CD8-positive, alpha-beta memory T cell (primary cell): ENCODE measurements at regions not wholly inside any gene's neighbourhood (a gene's known extent, or its start where the extent isn't known, plus 50 kb on each side); places are given as distances from the start of the nearest gene placed in this dataset.

ENCODE experiments used
- CTCF ChIA-PET: fragments of 350-600 bp; sonication (Branson Sonifier 250); formaldehyde crosslinking; loops from one replicate; lab custom pipeline; 2021; ENCODE audit warnings: antibody characterized with exemption; lab: Charles Lee
- POLR2A ChIA-PET: fragments of 350-600 bp; sonication (Branson Sonifier 250); formaldehyde crosslinking; loops from one replicate; lab custom pipeline; 2021; ENCODE audit warnings: antibody characterized with exemption; lab: Charles Lee
- DNase-seq, 5 donors: peaks; one replicate each; pipeline versions ENCODE4 v3.0.0 to v3.0.0-alpha.2; 2020 to 2022; ENCODE audit warnings: mixed read lengths in 1 of 5
- H3K27ac ChIP-seq: one replicate; pipeline ENCODE4 v1.7.0; 2013; ENCODE audit warnings: low read depth, mild to moderate bottlenecking, low read length, moderate library complexity
- H3K27me3 ChIP-seq: 2 replicates; pipeline ENCODE4 v1.7.0; 2013; ENCODE audit warnings: low read length, mild to moderate bottlenecking; ENCODE audit not compliant: insufficient read depth, poor library complexity, severe bottlenecking
- H3K36me3 ChIP-seq: 2 replicates; pipeline ENCODE4 v1.7.0; 2013; ENCODE audit warnings: mild to moderate bottlenecking, low read length, moderate library complexity; ENCODE audit not compliant: insufficient read depth
- H3K4me1 ChIP-seq: 2 replicates; pipeline ENCODE4 v1.7.0; 2013; ENCODE audit warnings: mild to moderate bottlenecking, low read length, moderate library complexity; ENCODE audit not compliant: insufficient read depth
- H3K4me3 ChIP-seq: 2 replicates; pipeline ENCODE4 v1.7.0; 2013; ENCODE audit warnings: mild to moderate bottlenecking, low read length
- H3K9me3 ChIP-seq: 2 replicates; pipeline ENCODE4 v1.7.0; 2013; ENCODE audit warnings: mild to moderate bottlenecking, low read length
- H3K27ac Mint-ChIP-seq, 8 donors: one replicate each; pipeline ENCODE4 v1.8.0; 2020 to 2021; ENCODE audit warnings: mixed read lengths in 8 of 8, mild to moderate bottlenecking in 6 of 8, inconsistent platforms in 3 of 8, moderate library complexity in 3 of 8
- H3K27me3 Mint-ChIP-seq, 2 donors: one replicate each; pipeline ENCODE4 v1.8.0; 2020 to 2021; ENCODE audit warnings: mixed read lengths in 2 of 2, mild to moderate bottlenecking in 1 of 2, moderate library complexity in 1 of 2
- H3K36me3 Mint-ChIP-seq, 3 donors: one replicate each; pipeline ENCODE4 v1.8.0; 2020 to 2021; ENCODE audit warnings: mixed read lengths in 3 of 3, inconsistent platforms in 1 of 3, mild to moderate bottlenecking in 1 of 3
- H3K4me1 Mint-ChIP-seq, 3 donors: one replicate each; pipeline ENCODE4 v1.8.0; 2020 to 2021; ENCODE audit warnings: mixed read lengths in 3 of 3, inconsistent platforms in 1 of 3, mild to moderate bottlenecking in 1 of 3
- H3K4me3 Mint-ChIP-seq, 7 donors: one replicate each; pipeline ENCODE4 v1.8.0; 2020 to 2021; ENCODE audit warnings: mixed read lengths in 7 of 7, mild to moderate bottlenecking in 6 of 7, moderate library complexity in 4 of 7, inconsistent platforms in 2 of 7
- H3K9me3 Mint-ChIP-seq, 5 donors: one replicate each; pipeline ENCODE4 v1.8.0; 2020 to 2022; ENCODE audit warnings: mixed read lengths in 5 of 5, mild to moderate bottlenecking in 3 of 5, moderate library complexity in 2 of 5, inconsistent platforms in 1 of 5

DNA sequence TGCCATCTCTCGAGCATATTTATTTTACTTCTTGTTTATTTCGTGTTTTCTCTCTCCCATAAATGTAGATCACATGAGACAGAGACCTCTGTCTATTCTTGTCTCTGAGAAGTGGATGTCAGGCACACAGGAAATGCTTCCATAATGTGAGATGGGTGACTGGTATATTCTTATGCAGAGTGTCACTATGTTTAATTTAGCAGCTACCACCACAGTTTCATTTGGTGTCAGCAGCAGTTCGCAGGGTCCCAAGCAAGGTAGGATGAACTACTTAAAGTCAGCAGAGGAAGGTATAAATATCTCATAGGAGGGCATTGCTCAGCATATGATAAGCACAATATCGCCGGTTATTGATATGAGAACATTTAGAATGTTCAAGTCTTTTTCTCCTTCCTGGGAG lies 180.9 kb upstream of the CNTN1 start:
- Histone ChIP-seq H3K36me3 (no peaks in the 10 kb centered on the region), H3K27me3 (no peaks in the 10 kb centered on the region), H3K4me1 (no peaks in the 10 kb centered on the region), H3K27ac (no peak overlapping the region), H3K4me3 (no peak overlapping the region), H3K9me3 (no peaks in the 10 kb centered on the region)
- H3K9me3 Mint-ChIP-seq = peaks cover 0 to 4% (median 0%) of the 10 kb centered on the region in 5 donors
- no peaks in the 10 kb centered on the region for H3K4me1 Mint-ChIP-seq
- no peak overlapping the region for H3K4me3 Mint-ChIP-seq
- no peak for DNase-seq
- H3K27ac Mint-ChIP-seq = no peak overlapping the region
- CTCF ChIA-PET = no interaction called here
- peaks cover 2 to 3% of the 10 kb centered on the region in 2 donors for H3K27me3 Mint-ChIP-seq
- POLR2A ChIA-PET = no interaction called here
- H3K36me3 Mint-ChIP-seq = no peaks in the 10 kb centered on the region

DNA sequence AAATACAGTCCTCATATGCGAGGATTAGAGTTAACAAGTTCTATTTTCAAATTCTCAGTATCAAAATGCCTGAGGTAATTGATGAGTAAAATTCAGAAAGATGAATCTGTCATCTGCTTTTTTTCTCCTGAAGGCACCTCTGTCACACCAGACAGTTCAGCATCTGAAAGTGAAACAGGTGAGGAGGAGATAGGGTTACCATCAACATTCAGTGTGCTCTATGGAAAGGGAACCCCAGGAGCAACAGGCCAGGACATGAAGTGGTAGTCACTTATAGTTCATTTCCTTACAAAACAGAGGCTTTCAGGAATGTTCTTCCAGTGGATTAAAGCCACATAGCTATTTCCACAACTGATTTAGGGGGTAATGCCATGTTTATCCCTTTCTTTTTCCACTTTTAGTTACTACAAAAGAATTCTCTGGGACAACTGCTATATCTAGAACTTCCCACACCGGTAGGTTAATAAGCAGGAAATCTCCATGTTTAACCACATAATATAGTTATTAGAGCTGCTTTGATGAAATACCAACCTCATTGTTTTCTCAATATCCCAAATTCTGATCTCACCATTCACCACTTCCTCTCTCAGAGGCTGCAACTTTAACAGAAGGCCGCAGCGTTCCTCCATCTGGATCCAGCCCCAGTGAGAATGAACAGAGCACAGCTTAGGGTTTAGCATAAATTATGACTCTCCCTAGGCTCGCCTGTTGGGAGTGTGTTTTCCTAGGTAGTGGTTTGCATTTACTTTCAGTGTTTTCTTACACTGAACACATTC lies 177.0 kb upstream of the CNTN1 start:
- POLR2A ChIA-PET = no interaction called here
- Mint-ChIP-seq H3K27ac (no peak overlapping the region), H3K9me3 (peaks cover 0 to 5% (median 4%) of the 10 kb centered on the region in 5 donors), H3K36me3 (no peaks in the 10 kb centered on the region), H3K4me3 (no peak overlapping the region), H3K4me1 (no peaks in the 10 kb centered on the region), H3K27me3 (peaks cover 0 to 3% of the 10 kb centered on the region in 2 donors)
- DNase-seq = no peak
- Histone ChIP-seq H3K27me3 (no peaks in the 10 kb centered on the region), H3K4me1 (no peaks in the 10 kb centered on the region), H3K27ac (no peak overlapping the region), H3K36me3 (no peaks in the 10 kb centered on the region), H3K4me3 (no peak overlapping the region), H3K9me3 (no peaks in the 10 kb centered on the region)
- CTCF ChIA-PET = no interaction called here

DNA sequence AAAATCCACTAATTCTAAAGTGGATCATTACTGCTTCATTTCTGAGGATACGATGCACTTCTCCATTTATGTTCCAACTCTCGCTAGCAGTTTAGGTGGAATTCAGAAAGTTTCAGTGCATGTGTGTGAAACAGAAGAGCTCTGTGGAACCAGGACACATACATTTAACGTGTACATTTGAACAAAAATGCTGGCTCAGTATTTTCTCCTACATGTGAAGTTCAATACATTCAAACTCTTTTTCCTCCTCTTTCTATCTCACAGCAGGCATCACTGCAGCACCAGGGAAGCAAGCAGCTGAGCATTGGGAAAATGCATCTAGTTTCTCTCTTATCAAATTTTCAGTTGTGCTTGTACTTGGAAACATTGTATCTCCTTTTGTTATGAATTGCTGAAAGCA lies 169.4 kb upstream of the CNTN1 start:
- no peaks in the 10 kb centered on the region for H3K4me1 Mint-ChIP-seq
- H3K36me3 Mint-ChIP-seq = no peaks in the 10 kb centered on the region
- POLR2A ChIA-PET = no interaction called here

DNA sequence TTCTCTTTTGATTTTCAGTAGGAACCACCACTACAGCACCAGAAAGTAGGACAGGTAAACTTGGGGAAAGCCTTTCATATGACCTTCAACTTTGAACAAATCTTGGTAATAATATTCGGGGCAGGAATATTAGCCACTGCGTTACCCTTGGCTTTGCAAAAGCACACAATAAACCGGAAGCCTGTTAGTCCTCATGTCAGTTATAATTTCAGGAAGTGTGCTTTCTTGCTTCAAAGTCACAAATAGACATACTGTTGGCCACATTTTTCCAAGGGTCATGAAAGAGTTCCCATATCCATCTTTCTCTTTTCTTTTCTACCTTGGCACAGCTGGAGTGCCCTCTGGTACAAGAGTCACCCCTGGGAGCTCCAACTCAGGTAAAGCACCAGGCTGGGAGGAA lies 167.2 kb upstream of the CNTN1 start:
- Histone ChIP-seq H3K4me1 (no peaks in the 10 kb centered on the region), H3K27ac (no peak overlapping the region), H3K9me3 (no peaks in the 10 kb centered on the region), H3K27me3 (no peaks in the 10 kb centered on the region), H3K4me3 (no peak overlapping the region), H3K36me3 (no peaks in the 10 kb centered on the region)
- Mint-ChIP-seq H3K36me3 (no peaks in the 10 kb centered on the region), H3K9me3 (peaks cover 0 to 6% (median 2%) of the 10 kb centered on the region in 5 donors), H3K27ac (no peak overlapping the region), H3K4me1 (no peaks in the 10 kb centered on the region), H3K4me3 (no peak overlapping the region), H3K27me3 (peaks cover 0 to 7% of the 10 kb centered on the region in 2 donors)
- ChIA-PET CTCF (no interaction called here), POLR2A (no interaction called here)
- DNase-seq = no peak

More for the DNA sequence above, 169.4 kb upstream of the CNTN1 start:
- DNase-seq = no peak
- no peaks in the 10 kb centered on the region for H3K9me3 ChIP-seq
- H3K4me3 ChIP-seq = no peak overlapping the region
- no peaks in the 10 kb centered on the region for H3K36me3 ChIP-seq
- H3K27me3 Mint-ChIP-seq = peaks cover 0 to 7% of the 10 kb centered on the region in 2 donors
- H3K4me1 ChIP-seq = no peaks in the 10 kb centered on the region
- CTCF ChIA-PET = no interaction called here
- H3K27me3 ChIP-seq = no peaks in the 10 kb centered on the region
- H3K9me3 Mint-ChIP-seq = peaks cover 0 to 7% (median 2%) of the 10 kb centered on the region in 5 donors
- H3K4me3 Mint-ChIP-seq = no peak overlapping the region
- no peak overlapping the region for H3K27ac ChIP-seq
- no peak overlapping the region for H3K27ac Mint-ChIP-seq

DNA sequence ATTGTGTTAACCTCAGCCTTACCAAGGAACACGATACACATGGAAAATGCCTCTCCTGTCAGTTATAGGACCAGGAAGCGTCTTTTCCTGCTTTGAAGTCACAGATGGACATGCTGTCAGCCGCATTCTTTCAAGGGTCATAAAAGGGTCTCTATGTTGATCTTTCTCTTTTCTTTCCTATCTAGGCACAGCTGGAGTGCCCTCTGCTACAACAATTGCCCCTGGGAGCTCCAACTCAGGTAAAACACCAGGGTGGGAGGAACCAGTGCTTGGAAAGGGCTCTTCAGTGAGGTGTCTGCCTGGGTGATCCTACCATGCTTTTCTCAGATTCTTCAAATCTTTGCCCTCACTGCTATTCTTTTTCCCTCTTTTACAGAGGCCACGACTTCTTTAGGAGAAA lies 157.4 kb upstream of the CNTN1 start:
- POLR2A ChIA-PET = no interaction called here
- Mint-ChIP-seq H3K36me3 (no peaks in the 10 kb centered on the region), H3K27me3 (no peaks in the 10 kb centered on the region), H3K4me1 (no peaks in the 10 kb centered on the region), H3K27ac (no peak overlapping the region), H3K4me3 (no peak overlapping the region), H3K9me3 (peaks cover 4 to 16% (median 8%) of the 10 kb centered on the region in 5 donors)
- no peak for DNase-seq
- H3K4me3 ChIP-seq = no peak overlapping the region
- no peaks in the 10 kb centered on the region for H3K9me3 ChIP-seq
- H3K36me3 ChIP-seq = no peaks in the 10 kb centered on the region
- no peaks in the 10 kb centered on the region for H3K4me1 ChIP-seq
- no peaks in the 10 kb centered on the region for H3K27me3 ChIP-seq
- no peak overlapping the region for H3K27ac ChIP-seq
- CTCF ChIA-PET = no interaction called here

DNA sequence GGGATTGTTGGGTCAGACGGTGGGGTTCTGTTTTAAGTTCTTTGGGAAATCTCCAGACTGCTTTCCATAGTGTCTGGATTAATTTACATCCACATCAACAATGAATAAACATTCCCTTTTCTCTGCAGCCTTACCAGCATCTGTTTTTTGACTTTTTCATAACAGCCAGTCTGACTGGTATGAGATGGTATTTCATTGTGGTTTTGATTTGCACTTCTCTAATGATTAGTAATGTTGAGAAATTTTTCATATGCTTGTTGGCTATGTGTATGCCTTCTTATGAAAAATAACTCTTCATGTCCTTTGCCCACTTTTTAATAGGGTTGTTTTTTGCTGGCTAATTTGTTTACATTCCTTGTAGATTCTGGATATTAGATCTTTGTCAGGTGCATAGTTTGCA lies 140.8 kb upstream of the CNTN1 start:
- Mint-ChIP-seq H3K27ac (no peak overlapping the region), H3K4me3 (no peak overlapping the region), H3K9me3 (peaks cover 4 to 18% (median 10%) of the 10 kb centered on the region in 5 donors), H3K27me3 (no peaks in the 10 kb centered on the region), H3K36me3 (peaks cover 0 to 1% (median 0%) of the 10 kb centered on the region in 3 donors), H3K4me1 (no peaks in the 10 kb centered on the region)
- Histone ChIP-seq H3K9me3 (no peaks in the 10 kb centered on the region), H3K4me1 (no peaks in the 10 kb centered on the region), H3K4me3 (no peak overlapping the region), H3K36me3 (no peaks in the 10 kb centered on the region), H3K27ac (no peak overlapping the region), H3K27me3 (no peaks in the 10 kb centered on the region)
- no peak for DNase-seq
- POLR2A ChIA-PET = no interaction called here
- CTCF ChIA-PET = no interaction called here

DNA sequence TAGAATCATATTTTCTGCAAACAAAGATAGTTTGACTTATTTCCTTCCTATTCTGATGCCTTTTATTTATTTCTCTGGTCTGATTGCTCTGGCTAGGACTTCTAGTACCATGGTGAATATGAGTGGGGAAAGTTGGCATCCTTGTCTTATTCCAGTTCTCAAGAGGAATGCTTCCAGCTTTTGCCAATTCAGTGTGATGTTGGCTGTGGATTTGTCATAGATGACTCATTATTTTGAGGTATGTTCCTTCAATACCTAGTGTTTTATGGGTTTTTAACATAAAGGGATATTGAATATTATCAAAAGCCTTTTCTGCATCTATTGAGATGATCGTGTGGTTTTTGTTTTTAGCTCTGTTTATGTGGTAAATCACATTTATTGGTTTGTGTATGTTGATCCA lies 139.4 kb upstream of the CNTN1 start:
- Mint-ChIP-seq H3K4me1 (no peaks in the 10 kb centered on the region), H3K27me3 (no peaks in the 10 kb centered on the region), H3K36me3 (peaks cover 0 to 1% (median 0%) of the 10 kb centered on the region in 3 donors), H3K27ac (no peak overlapping the region), H3K9me3 (peaks cover 2 to 15% (median 10%) of the 10 kb centered on the region in 5 donors), H3K4me3 (no peak overlapping the region)
- Histone ChIP-seq H3K27me3 (no peaks in the 10 kb centered on the region), H3K27ac (no peak overlapping the region), H3K4me3 (no peak overlapping the region), H3K4me1 (no peaks in the 10 kb centered on the region), H3K9me3 (no peaks in the 10 kb centered on the region), H3K36me3 (no peaks in the 10 kb centered on the region)
- no peak for DNase-seq
- POLR2A ChIA-PET = no interaction called here
- CTCF ChIA-PET = no interaction called here

DNA sequence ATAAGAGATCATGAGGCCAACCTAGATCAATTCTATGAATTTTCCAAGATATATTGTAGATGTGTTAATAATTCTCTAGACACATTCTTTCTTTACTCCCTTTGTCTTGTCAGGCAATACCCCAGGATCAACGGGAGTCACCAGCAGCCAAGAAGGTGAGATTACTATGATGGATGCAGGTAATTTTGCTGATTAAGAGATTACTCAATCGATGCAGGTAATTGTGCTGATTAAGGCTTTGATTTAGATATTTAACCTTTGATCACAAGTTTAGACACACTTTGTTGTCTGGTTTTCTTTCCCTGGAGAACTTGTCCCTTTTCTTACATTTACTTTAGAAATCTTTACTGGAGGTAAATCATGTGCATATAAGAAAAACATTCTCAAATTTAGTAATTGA lies 134.3 kb upstream of the CNTN1 start:
- Histone ChIP-seq H3K27me3 (no peaks in the 10 kb centered on the region), H3K9me3 (no peaks in the 10 kb centered on the region), H3K36me3 (no peaks in the 10 kb centered on the region), H3K27ac (no peak overlapping the region), H3K4me3 (no peak overlapping the region), H3K4me1 (no peaks in the 10 kb centered on the region)
- Mint-ChIP-seq H3K36me3 (peaks cover 0 to 1% (median 0%) of the 10 kb centered on the region in 3 donors), H3K9me3 (peaks cover 0 to 16% (median 5%) of the 10 kb centered on the region in 5 donors), H3K4me1 (no peaks in the 10 kb centered on the region), H3K27ac (no peak overlapping the region), H3K4me3 (no peak overlapping the region), H3K27me3 (no peaks in the 10 kb centered on the region)
- DNase-seq = no peak
- ChIA-PET CTCF (no interaction called here), POLR2A (no interaction called here)
